SKM-1 (cell line): ENCODE measurements at regions not wholly inside any gene's neighbourhood (a gene's known extent, or its start where the extent isn't known, plus 50 kb on each side); places are given as distances from the start of the nearest gene placed in this dataset.

Source experiments
- DNase-seq: peaks from one replicate; lab custom pipeline; 2025; ENCODE audit not compliant: unreplicated experiment; lab: John Stamatoyannopoulos, UW

- no peak for DNase-seq
Observed at GRCh38 chr12:46131732-46132469, 136.9 kb downstream of the SLC38A1 start.

GRCh38 chr12:46127656-46128055 lies 137.3 kb upstream of the SCAF11 start:
- no peak for DNase-seq

GRCh38 chr12:46126050-46126727 lies 135.8 kb upstream of the SCAF11 start:
- DNase-seq, result no peak

- no peak for DNase-seq
Observed at GRCh38 chr12:46124848-46125619, 134.7 kb upstream of the SCAF11 start.

GRCh38 chr12:46124132-46124847 lies 133.9 kb upstream of the SCAF11 start:
- no peak for DNase-seq

GRCh38 chr12:46112364-46112763 lies 122.0 kb upstream of the SCAF11 start:
- no peak for DNase-seq

- DNase-seq, result no peak
Observed at GRCh38 chr12:46111715-46112114, 121.3 kb upstream of the SCAF11 start.

GRCh38 chr12:46110928-46111699 lies 120.7 kb upstream of the SCAF11 start:
- DNase-seq, result no peak

- DNase-seq, result no peak
Observed at GRCh38 chr12:46110223-46110611, 119.8 kb upstream of the SCAF11 start.

GRCh38 chr12:46109343-46110222 lies 119.2 kb upstream of the SCAF11 start:
- no peak for DNase-seq

GRCh38 chr12:46108721-46109120 lies 118.3 kb upstream of the SCAF11 start:
- DNase-seq, result no peak

GRCh38 chr12:46107591-46107990 lies 117.2 kb upstream of the SCAF11 start:
- no peak for DNase-seq

GRCh38 chr12:46105735-46106134 lies 115.4 kb upstream of the SCAF11 start:
- no peak for DNase-seq

GRCh38 chr12:46103559-46104383 lies 113.4 kb upstream of the SCAF11 start:
- no peak for DNase-seq

- no peak for DNase-seq
Observed at GRCh38 chr12:46101485-46101869, 111.1 kb upstream of the SCAF11 start.

GRCh38 chr12:46100551-46101484 lies 110.4 kb upstream of the SCAF11 start:
- DNase-seq, result no peak

- no peak for DNase-seq
Observed at GRCh38 chr12:46089414-46090162, 99.2 kb upstream of the SCAF11 start.
